ENCODE measurements at regions not wholly inside any gene's neighbourhood (a gene's known extent, or its start where the extent isn't known, plus 50 kb on each side); places are given as distances from the start of the nearest gene placed in this dataset.

- no peaks in the 10 kb centered on the region for H3K27me3 ChIP-seq (ENCODE audit: control insufficient read depth, insufficient read depth, low read length)
- H3K36me3 ChIP-seq (ENCODE audit: control insufficient read depth, insufficient read depth, low read length), result no peaks in the 10 kb centered on the region
- no TSS peak for BruUV-seq (replicated peaks)
- no peak overlapping the region for H3K4me3 ChIP-seq (ENCODE audit: low read depth in 2 of 2, low read length in 2 of 2)
- ATAC-seq (no peak), DNase-seq (ENCODE audit: low read depth, low spot score) (no peak)
- no peak for TF ChIP-seq SIN3A (IDR thresholded peaks at IDR 0.05; ENCODE audit: borderline replicate concordance, insufficient read depth, low read depth, low read length)
- TF ChIP-seq REST (IDR thresholded peaks at IDR 0.05; ENCODE audit: insufficient read depth in 1 of 2, low read depth in 2 of 2, low read length in 1 of 2), result no peak
- TF ChIP-seq TCF7L2 (IDR thresholded peaks at IDR 0.05; ENCODE audit: low read depth, low read length), result no peak
- TF ChIP-seq CTCF (IDR thresholded peaks at IDR 0.05), result no peak
- no peak for TF ChIP-seq POLR2AphosphoS5 (IDR thresholded peaks at IDR 0.05; ENCODE audit: low read depth, low read length)
- intact Hi-C loops (cut with micrococcal nuclease; ENCODE audit: unreplicated experiment), result no loop called here
- no peaks in the 10 kb centered on the region for H3K9me3 ChIP-seq (ENCODE audit: control insufficient read depth, insufficient read depth, low read depth, low read length)
- H3K27ac ChIP-seq (ENCODE audit: low read length), result no peak overlapping the region
- ChIA-PET POLR2A (no interaction called here), CTCF (no interaction called here)
- no peaks in the 10 kb centered on the region for H3K4me1 ChIP-seq (ENCODE audit: control insufficient read depth, insufficient read depth, low read length)
- in situ Hi-C loops (cut with HindIII; ENCODE audit: low pct_unique_long_range_greater_than_20kb, low sequenced_read_pairs), result no loop called here
These were observed 825.5 kb upstream of the SEL1L start for GRCh38 chr14:82359201-82359600.

GRCh38 chr14:82362452-82362851 is 828.8 kb upstream of the SEL1L start:
- TF ChIP-seq SIN3A (IDR thresholded peaks at IDR 0.05; ENCODE audit: borderline replicate concordance, insufficient read depth, low read depth, low read length) (no peak), TCF7L2 (IDR thresholded peaks at IDR 0.05; ENCODE audit: low read depth, low read length) (no peak), REST (IDR thresholded peaks at IDR 0.05; ENCODE audit: insufficient read depth in 1 of 2, low read depth in 2 of 2, low read length in 1 of 2) (no peak)
- Histone ChIP-seq H3K4me3 (ENCODE audit: low read depth in 2 of 2, low read length in 2 of 2) (no peak overlapping the region), H3K36me3 (ENCODE audit: control insufficient read depth, insufficient read depth, low read length) (no peaks in the 10 kb centered on the region), H3K27me3 (ENCODE audit: control insufficient read depth, insufficient read depth, low read length) (no peaks in the 10 kb centered on the region), H3K9me3 (ENCODE audit: control insufficient read depth, insufficient read depth, low read depth, low read length) (no peaks in the 10 kb centered on the region), H3K4me1 (ENCODE audit: control insufficient read depth, insufficient read depth, low read length) (no peaks in the 10 kb centered on the region), H3K27ac (ENCODE audit: low read length) (no peak overlapping the region)
- DNase-seq (ENCODE audit: low read depth, low spot score) (no peak), ATAC-seq (no peak)
- intact Hi-C loops (cut with micrococcal nuclease; ENCODE audit: unreplicated experiment), result no loop called here
- in situ Hi-C loops (cut with HindIII; ENCODE audit: low pct_unique_long_range_greater_than_20kb, low sequenced_read_pairs), result no loop called here
- CTCF ChIA-PET, result no interaction called here
- POLR2A ChIA-PET, result no interaction called here
- no TSS peak for BruUV-seq (replicated peaks)
